ENCODE measurements at regions not wholly inside any gene's neighbourhood (a gene's known extent, or its start where the extent isn't known, plus 50 kb on each side); places are given as distances from the start of the nearest gene placed in this dataset.
"Not testable (repeated sequence)": the region's sequence is repeated elsewhere in the genome, so short reads cannot be mapped to it uniquely, and the experiment has no call there.

DNA sequence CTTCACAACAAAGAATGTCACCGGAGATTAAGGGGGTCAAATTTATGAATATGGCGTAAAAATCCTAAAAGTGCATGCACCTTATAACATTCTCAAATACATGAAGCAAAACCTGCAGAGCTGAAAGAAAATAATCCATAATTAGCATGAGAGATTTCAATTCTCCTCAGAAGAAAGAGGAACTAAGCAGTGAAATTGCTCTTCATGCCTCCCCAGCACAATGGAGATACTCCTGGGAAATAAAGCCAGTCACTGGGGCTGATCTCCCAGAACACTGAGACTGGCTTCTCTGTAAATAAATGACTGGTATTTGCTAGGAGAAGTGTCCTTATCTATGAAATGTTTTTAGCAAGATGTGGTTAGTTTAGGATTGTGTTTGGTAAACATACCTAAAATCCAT is 68.1 kb downstream of the GOLGA6L6 start:
- H3K36me3 ChIP-seq (ENCODE audit: control insufficient read depth, insufficient read depth, low read length); BruUV-seq (replicated peaks); ATAC-seq; CTCF ChIA-PET; H3K4me1 ChIP-seq (ENCODE audit: control insufficient read depth, insufficient read depth, low read length); H3K9me3 ChIP-seq (ENCODE audit: control insufficient read depth, insufficient read depth, low read depth, low read length); DNase-seq (ENCODE audit: low read depth, low spot score); POLR2A ChIA-PET; H3K27me3 ChIP-seq (ENCODE audit: control insufficient read depth, insufficient read depth, low read length); H3K4me3 ChIP-seq (ENCODE audit: low read depth in 2 of 2, low read length in 2 of 2); intact Hi-C loops (cut with micrococcal nuclease; ENCODE audit: unreplicated experiment); H3K27ac ChIP-seq (ENCODE audit: low read length); in situ Hi-C loops (cut with HindIII; ENCODE audit: low pct_unique_long_range_greater_than_20kb, low sequenced_read_pairs): not testable (repeated sequence)

DNA sequence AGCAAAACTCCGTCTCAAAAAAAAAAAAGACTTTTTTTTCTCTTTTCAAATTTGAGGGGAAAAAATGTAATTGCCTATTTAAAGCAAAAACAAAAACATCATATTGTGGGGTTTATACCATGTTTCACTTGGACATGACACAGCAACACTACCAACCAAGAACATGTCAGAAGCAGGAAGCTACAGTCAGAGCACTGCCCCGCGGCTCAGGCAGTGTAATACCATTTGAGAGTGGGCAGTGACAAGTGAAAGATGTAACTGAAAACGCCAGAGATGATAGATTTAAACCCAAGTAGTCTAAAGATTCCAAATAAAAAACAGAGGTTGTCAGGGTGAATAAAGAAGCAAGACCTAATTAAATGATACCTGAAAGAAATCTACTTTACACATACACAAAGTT is 68.6 kb downstream of the GOLGA6L6 start:
- POLR2A ChIA-PET, CTCF ChIA-PET, ATAC-seq: not testable (repeated sequence)

DNA sequence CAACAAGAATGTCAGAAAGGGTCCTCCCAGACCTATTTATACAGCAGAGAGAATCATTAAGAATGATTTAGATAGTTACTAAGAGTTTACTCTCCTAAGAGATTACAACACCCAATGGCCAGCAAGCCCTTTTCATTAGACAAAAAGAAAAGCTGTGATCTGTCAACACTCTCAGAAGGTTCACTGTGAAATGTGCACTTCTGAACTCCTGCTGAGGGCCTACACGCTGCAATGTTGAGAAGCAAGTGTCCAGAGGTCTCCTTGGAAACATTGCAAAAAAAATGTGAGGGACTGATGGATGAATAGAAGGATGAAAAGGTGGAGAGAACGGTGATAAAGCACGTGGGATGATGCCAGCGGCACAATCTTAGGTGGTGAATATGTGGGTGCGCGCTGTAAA is 70.8 kb downstream of the GOLGA6L6 start:
- H3K4me1 ChIP-seq (ENCODE audit: control insufficient read depth, insufficient read depth, low read length); H3K27ac ChIP-seq (ENCODE audit: low read length); H3K9me3 ChIP-seq (ENCODE audit: control insufficient read depth, insufficient read depth, low read depth, low read length); DNase-seq (ENCODE audit: low read depth, low spot score); in situ Hi-C loops (cut with HindIII; ENCODE audit: low pct_unique_long_range_greater_than_20kb, low sequenced_read_pairs); CTCF ChIA-PET; H3K27me3 ChIP-seq (ENCODE audit: control insufficient read depth, insufficient read depth, low read length); H3K4me3 ChIP-seq (ENCODE audit: low read depth in 2 of 2, low read length in 2 of 2); intact Hi-C loops (cut with micrococcal nuclease; ENCODE audit: unreplicated experiment); ATAC-seq; H3K36me3 ChIP-seq (ENCODE audit: control insufficient read depth, insufficient read depth, low read length); BruUV-seq (replicated peaks); POLR2A ChIA-PET: not testable (repeated sequence)

More for the DNA sequence above, 68.6 kb downstream of the GOLGA6L6 start:
- H3K27me3 ChIP-seq (ENCODE audit: control insufficient read depth, insufficient read depth, low read length); BruUV-seq (replicated peaks); H3K4me3 ChIP-seq (ENCODE audit: low read depth in 2 of 2, low read length in 2 of 2); DNase-seq (ENCODE audit: low read depth, low spot score); intact Hi-C loops (cut with micrococcal nuclease; ENCODE audit: unreplicated experiment); H3K36me3 ChIP-seq (ENCODE audit: control insufficient read depth, insufficient read depth, low read length); H3K27ac ChIP-seq (ENCODE audit: low read length); H3K9me3 ChIP-seq (ENCODE audit: control insufficient read depth, insufficient read depth, low read depth, low read length); in situ Hi-C loops (cut with HindIII; ENCODE audit: low pct_unique_long_range_greater_than_20kb, low sequenced_read_pairs); H3K4me1 ChIP-seq (ENCODE audit: control insufficient read depth, insufficient read depth, low read length): not testable (repeated sequence)

DNA sequence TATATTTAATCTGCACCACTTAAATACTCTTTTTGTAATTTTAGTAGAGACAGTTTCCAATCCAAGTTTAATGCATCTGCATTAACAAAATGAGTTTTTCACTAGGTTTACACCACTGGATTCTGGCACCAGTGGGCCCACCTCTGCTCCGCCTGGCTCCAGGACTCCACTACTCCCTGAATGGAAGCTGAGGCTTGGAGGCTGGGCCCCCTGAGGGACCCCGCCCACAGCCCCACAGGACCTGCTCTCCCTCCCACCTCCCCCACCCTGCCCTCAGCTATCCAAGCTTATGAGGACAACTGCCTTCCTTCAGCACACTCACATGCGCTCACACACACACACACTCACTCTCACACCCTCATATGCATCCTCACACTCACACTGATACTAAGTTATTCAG is 100.5 kb downstream of the GOLGA6L6 start:
- intact Hi-C loops (cut with micrococcal nuclease; ENCODE audit: unreplicated experiment); ATAC-seq; H3K9me3 ChIP-seq (ENCODE audit: control insufficient read depth, insufficient read depth, low read depth, low read length); H3K27ac ChIP-seq (ENCODE audit: low read length); BruUV-seq (replicated peaks); POLR2A ChIA-PET; DNase-seq (ENCODE audit: low read depth, low spot score); H3K4me1 ChIP-seq (ENCODE audit: control insufficient read depth, insufficient read depth, low read length); in situ Hi-C loops (cut with HindIII; ENCODE audit: low pct_unique_long_range_greater_than_20kb, low sequenced_read_pairs); H3K4me3 ChIP-seq (ENCODE audit: low read depth in 2 of 2, low read length in 2 of 2); H3K36me3 ChIP-seq (ENCODE audit: control insufficient read depth, insufficient read depth, low read length); H3K27me3 ChIP-seq (ENCODE audit: control insufficient read depth, insufficient read depth, low read length); CTCF ChIA-PET: not testable (repeated sequence)

DNA sequence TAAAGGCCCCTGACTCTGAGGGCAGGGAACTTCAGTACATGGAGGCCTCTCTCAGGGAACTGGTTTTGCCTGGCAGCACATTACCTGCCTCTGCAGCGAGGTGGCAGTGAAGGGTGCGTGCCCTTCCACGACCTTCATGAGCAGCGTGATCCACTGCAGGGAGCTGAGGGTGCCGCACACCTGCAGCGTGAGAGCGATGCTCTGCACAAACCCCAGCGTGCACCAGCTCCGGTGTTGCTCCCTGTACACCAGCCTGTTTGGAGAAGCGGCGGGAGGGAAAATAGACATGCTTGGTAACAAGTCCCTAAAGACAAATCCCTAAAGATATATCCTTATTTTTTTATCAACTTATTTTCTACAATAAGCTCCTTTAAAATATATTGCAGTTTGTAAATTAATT is 101.2 kb downstream of the GOLGA6L6 start:
- POLR2A ChIA-PET; intact Hi-C loops (cut with micrococcal nuclease; ENCODE audit: unreplicated experiment); BruUV-seq (replicated peaks); CTCF ChIA-PET; H3K4me1 ChIP-seq (ENCODE audit: control insufficient read depth, insufficient read depth, low read length); ATAC-seq; in situ Hi-C loops (cut with HindIII; ENCODE audit: low pct_unique_long_range_greater_than_20kb, low sequenced_read_pairs); DNase-seq (ENCODE audit: low read depth, low spot score); H3K27ac ChIP-seq (ENCODE audit: low read length); H3K27me3 ChIP-seq (ENCODE audit: control insufficient read depth, insufficient read depth, low read length); H3K4me3 ChIP-seq (ENCODE audit: low read depth in 2 of 2, low read length in 2 of 2); H3K36me3 ChIP-seq (ENCODE audit: control insufficient read depth, insufficient read depth, low read length); H3K9me3 ChIP-seq (ENCODE audit: control insufficient read depth, insufficient read depth, low read depth, low read length): not testable (repeated sequence)

DNA sequence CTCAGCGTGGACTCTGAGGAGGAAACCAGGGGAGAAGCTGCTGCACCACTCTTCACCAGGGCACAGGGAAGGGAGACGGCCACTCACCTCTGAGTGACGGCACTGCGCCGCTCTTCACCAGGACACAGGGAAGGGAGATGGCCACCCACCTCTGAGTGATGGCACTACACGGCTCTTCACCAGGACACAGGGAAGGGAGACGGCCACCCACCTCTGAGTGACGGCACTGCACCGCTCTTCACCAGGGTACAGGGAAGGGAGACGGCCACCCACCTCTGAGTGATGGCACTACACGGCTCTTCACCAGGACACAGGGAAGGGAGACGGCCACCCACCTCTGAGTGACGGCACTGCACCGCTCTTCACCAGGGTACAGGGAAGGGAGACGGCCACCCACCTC is 102.5 kb downstream of the GOLGA6L6 start:
- H3K27me3 ChIP-seq (ENCODE audit: control insufficient read depth, insufficient read depth, low read length); POLR2A ChIA-PET; in situ Hi-C loops (cut with HindIII; ENCODE audit: low pct_unique_long_range_greater_than_20kb, low sequenced_read_pairs); intact Hi-C loops (cut with micrococcal nuclease; ENCODE audit: unreplicated experiment); BruUV-seq (replicated peaks); CTCF ChIA-PET; H3K4me1 ChIP-seq (ENCODE audit: control insufficient read depth, insufficient read depth, low read length); DNase-seq (ENCODE audit: low read depth, low spot score); H3K9me3 ChIP-seq (ENCODE audit: control insufficient read depth, insufficient read depth, low read depth, low read length); ATAC-seq; H3K36me3 ChIP-seq (ENCODE audit: control insufficient read depth, insufficient read depth, low read length); H3K27ac ChIP-seq (ENCODE audit: low read length); H3K4me3 ChIP-seq (ENCODE audit: low read depth in 2 of 2, low read length in 2 of 2): not testable (repeated sequence)

DNA sequence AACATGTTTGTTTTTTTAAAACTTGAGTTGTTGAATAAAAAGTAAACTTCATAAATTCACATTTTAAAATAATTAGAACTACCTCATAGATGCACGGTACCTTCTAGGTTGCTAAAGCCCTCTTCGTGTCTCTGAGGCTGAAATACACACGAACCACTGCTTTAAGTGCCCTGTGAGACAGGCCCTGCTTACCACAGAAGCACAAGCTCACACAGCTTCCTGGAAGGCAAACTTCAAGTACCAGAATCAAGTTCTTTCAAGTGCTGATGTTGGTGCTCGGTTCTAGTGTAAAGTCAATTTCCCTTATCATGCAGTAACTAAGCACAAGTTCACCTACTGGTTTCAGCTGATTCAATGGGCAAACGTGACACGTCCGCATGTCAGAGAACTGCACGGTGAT is 103.3 kb downstream of the GOLGA6L6 start:
- in situ Hi-C loops (cut with HindIII; ENCODE audit: low pct_unique_long_range_greater_than_20kb, low sequenced_read_pairs); intact Hi-C loops (cut with micrococcal nuclease; ENCODE audit: unreplicated experiment); H3K27ac ChIP-seq (ENCODE audit: low read length); CTCF ChIA-PET; POLR2A ChIA-PET; H3K36me3 ChIP-seq (ENCODE audit: control insufficient read depth, insufficient read depth, low read length); H3K27me3 ChIP-seq (ENCODE audit: control insufficient read depth, insufficient read depth, low read length); H3K4me3 ChIP-seq (ENCODE audit: low read depth in 2 of 2, low read length in 2 of 2); H3K4me1 ChIP-seq (ENCODE audit: control insufficient read depth, insufficient read depth, low read length); H3K9me3 ChIP-seq (ENCODE audit: control insufficient read depth, insufficient read depth, low read depth, low read length); DNase-seq (ENCODE audit: low read depth, low spot score); BruUV-seq (replicated peaks); ATAC-seq: not testable (repeated sequence)

DNA sequence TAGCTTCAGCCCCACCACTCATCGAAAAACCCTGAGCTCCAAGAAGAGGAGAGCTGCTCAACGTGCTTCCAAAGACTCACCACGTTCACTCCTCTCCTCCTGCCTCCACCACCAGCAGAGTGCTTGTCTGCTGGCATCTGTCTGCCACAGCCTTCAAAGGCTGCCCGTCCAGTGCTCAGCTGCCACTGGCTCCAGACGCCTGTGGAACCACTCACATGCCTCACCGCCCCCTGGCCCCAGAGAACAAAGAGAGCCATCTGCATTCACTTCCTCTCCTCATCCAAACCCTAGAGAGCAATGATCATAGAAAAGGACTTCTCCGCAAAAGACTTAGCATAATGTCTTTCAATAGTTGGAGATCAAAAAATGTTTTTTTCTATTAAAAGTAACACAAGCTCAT is 108.1 kb downstream of the GOLGA6L6 start:
- ATAC-seq; BruUV-seq (replicated peaks); H3K27ac ChIP-seq (ENCODE audit: low read length); H3K36me3 ChIP-seq (ENCODE audit: control insufficient read depth, insufficient read depth, low read length); H3K27me3 ChIP-seq (ENCODE audit: control insufficient read depth, insufficient read depth, low read length); H3K4me3 ChIP-seq (ENCODE audit: low read depth in 2 of 2, low read length in 2 of 2); CTCF ChIA-PET; DNase-seq (ENCODE audit: low read depth, low spot score); H3K9me3 ChIP-seq (ENCODE audit: control insufficient read depth, insufficient read depth, low read depth, low read length); POLR2A ChIA-PET; H3K4me1 ChIP-seq (ENCODE audit: control insufficient read depth, insufficient read depth, low read length); intact Hi-C loops (cut with micrococcal nuclease; ENCODE audit: unreplicated experiment); in situ Hi-C loops (cut with HindIII; ENCODE audit: low pct_unique_long_range_greater_than_20kb, low sequenced_read_pairs): not testable (repeated sequence)

Data from Panc1 (cell line).